HepG2 (cell line): ENCODE measurements at regions not wholly inside any gene's neighbourhood (a gene's known extent, or its start where the extent isn't known, plus 50 kb on each side); places are given as distances from the start of the nearest gene placed in this dataset.

ENCODE experiments used
- ATAC-seq: fragments of 200-7000 bp; cut with Tn5 transposase; 3 replicates; pipeline ENCODE4 v1.9.1; 2020; ENCODE audit warnings: mild to moderate bottlenecking, moderate library complexity
- BruUV-seq: library from RNA; stranded (reverse); fragments of 400-500 nt; replicated peaks from 2 replicates; lab custom pipeline; 2021; lab: Mats Ljungman, UMichigan
- CTCF ChIA-PET: fragments of 300-600 bp; formaldehyde crosslinking; extraction: SDS; loops from one replicate; lab custom pipeline; 2021; ENCODE audit warnings: low total read pairs, inconsistent platforms, low intra/inter-chr PET ratio; lab: Yijun Ruan, JAX
- POLR2A ChIA-PET: fragments of 350-600 bp; sonication (Branson Sonifier 250); formaldehyde crosslinking; loops from one replicate; lab custom pipeline; 2020; ENCODE audit warnings: antibody characterized with exemption, inconsistent platforms; lab: Yijun Ruan, JAX
- DNase-seq: peaks from one replicate; pipeline ENCODE4 v3.0.0-alpha.2; 2015; ENCODE audit warnings: low spot score
- FAIRE-seq: peaks from 3 replicates; lab custom pipeline; 2011; peaks lifted over from hg19 to GRCh38; lab: Jason Lieb, UNC
- H2AFZ ChIP-seq: one replicate; pipeline ENCODE4 v1.6.1; 2011; ENCODE audit warnings: low read length, inconsistent platforms
- H3K27ac ChIP-seq: fragments of 300-600 bp; 3 replicates; pipeline ENCODE4 v1.8.0; 2011; ENCODE audit warnings: mixed run types, mild to moderate bottlenecking, mixed read lengths, low read length, inconsistent platforms; ENCODE audit not compliant: insufficient read depth; ENCODE audit errors: extremely low read length
- H3K27me3 ChIP-seq, 2 experiments: fragments of 200-600 bp in 1 of 2; 2 replicates in 1 of 2; 3 replicates in 1 of 2; pipeline versions ENCODE4 v1.6.0 to v1.8.0; 2011; ENCODE audit warnings: low read length in 2 of 2, mild to moderate bottlenecking in 2 of 2, moderate library complexity in 2 of 2, inconsistent platforms in 1 of 2; ENCODE audit not compliant: insufficient read depth in 2 of 2, control insufficient read depth in 1 of 2
- H3K36me3 ChIP-seq, 2 experiments: fragments of 200-600 bp in 1 of 2; replicated peaks in 1 of 2; 2 replicates in 1 of 2; 3 replicates in 1 of 2; pipeline versions ENCODE4 v1.5.1 to v1.8.0; 2011; ENCODE audit warnings: low read length in 2 of 2, inconsistent platforms in 1 of 2; ENCODE audit not compliant: insufficient read depth in 2 of 2, control insufficient read depth in 1 of 2
- H3K4me1 ChIP-seq: 2 replicates; pipeline ENCODE4 v1.5.1; 2012; ENCODE audit warnings: low read length, inconsistent platforms; ENCODE audit not compliant: insufficient read depth
- H3K4me2 ChIP-seq: 2 replicates; pipeline ENCODE4 v1.6.0; 2011; ENCODE audit warnings: low read depth, low read length, inconsistent platforms
- H3K4me3 ChIP-seq, 3 experiments: fragments of 200-600 bp in 1 of 3; sonication (generic), shearing (Covaris generic) in 1 of 3; replicated peaks in 1 of 3; 2 replicates each; pipeline ENCODE4 v1.5.1; 2011 to 2016; ENCODE audit warnings: low read length in 3 of 3, inconsistent platforms in 2 of 3, low read depth in 2 of 3, mild to moderate bottlenecking in 2 of 3, control low read depth in 1 of 3, mixed read lengths in 1 of 3; ENCODE audit not compliant: insufficient read depth in 1 of 3
- H3K79me2 ChIP-seq: one replicate; pipeline ENCODE4 v1.6.1; 2011; ENCODE audit warnings: low read length, inconsistent platforms; ENCODE audit not compliant: insufficient read depth
- H3K9ac ChIP-seq: 2 replicates; pipeline ENCODE4 v1.6.0; 2011; ENCODE audit warnings: mild to moderate bottlenecking, low read depth, low read length, inconsistent platforms; ENCODE audit not compliant: insufficient read depth
- H3K9me3 ChIP-seq: 2 replicates; pipeline ENCODE4 v1.5.1; 2012; ENCODE audit warnings: mild to moderate bottlenecking, low read length
- H4K20me1 ChIP-seq: 2 replicates; pipeline ENCODE4 v1.6.0; 2011; ENCODE audit warnings: inconsistent platforms, mild to moderate bottlenecking, low read length, moderate library complexity; ENCODE audit not compliant: insufficient read depth
- FOXC1 ChIP-seq: sonication (generic); formaldehyde crosslinking; IDR thresholded peaks from 2 replicates; pipeline ENCODE4 v1.8.0; 2022; ENCODE audit warnings: mild to moderate bottlenecking, missing genetic modification reagents, borderline replicate concordance
- GFI1 ChIP-seq: sonication (generic); formaldehyde crosslinking; IDR thresholded peaks from 2 replicates; pipeline ENCODE4 v1.5.0; 2020; ENCODE audit warnings: missing genetic modification reagents, mild to moderate bottlenecking, borderline replicate concordance
- HNRNPUL1 ChIP-seq: fragments of 200-400 bp; formaldehyde crosslinking; IDR thresholded peaks from 2 replicates; pipeline ENCODE4 v1.6.1; 2017; ENCODE audit warnings: low read depth, mild to moderate bottlenecking, low read length, moderate library complexity
- RORA ChIP-seq: sonication (generic); formaldehyde crosslinking; IDR thresholded peaks from 2 replicates; pipeline ENCODE4 v1.5.0; 2020; ENCODE audit warnings: mild to moderate bottlenecking, missing genetic modification reagents, moderate library complexity
- SRF ChIP-seq: IDR thresholded peaks from 2 replicates; pipeline ENCODE4 v1.6.1; 2011; ENCODE audit warnings: mild to moderate bottlenecking, low read depth, low read length, moderate library complexity
- YEATS2 ChIP-seq: sonication (generic); formaldehyde crosslinking; IDR thresholded peaks from 2 replicates; pipeline ENCODE4 v1.4.0; 2020; ENCODE audit warnings: missing genetic modification reagents, borderline replicate concordance
- ZNF367 ChIP-seq: sonication (generic); formaldehyde crosslinking; IDR thresholded peaks from 2 replicates; pipeline ENCODE4 v1.4.0; 2020; ENCODE audit warnings: missing genetic modification reagents, borderline replicate concordance
- ZNF430 ChIP-seq: sonication (generic); formaldehyde crosslinking; IDR thresholded peaks from 2 replicates; pipeline ENCODE4 v1.9.0; 2021; ENCODE audit warnings: mild to moderate bottlenecking, missing genetic modification reagents
- ZNF75D ChIP-seq: sonication (generic); formaldehyde crosslinking; IDR thresholded peaks from 2 replicates; pipeline ENCODE4 v1.8.1; 2023; ENCODE audit warnings: missing genetic modification reagents, mild to moderate bottlenecking, borderline replicate concordance
- WGBS: methylation state at CpG from one replicate; pipeline ENCODE4 v1.1.6; 2017; ENCODE audit warnings: low lambda C conversion rate; 5-methylcytosine and 5-hydroxymethylcytosine counted together
- in situ Hi-C: cut with HindIII; loops from 2 replicates; pipeline ENCODE4 v1.10.0; 2017; ENCODE audit warnings: low pct_unique_long_range_greater_than_20kb; ENCODE audit not compliant: extremely low pct_ligation_motif_present
- intact Hi-C: fragments of 100-400 bp; cut with micrococcal nuclease; formaldehyde crosslinking; loops from one replicate; pipeline ENCODE4 v1.10.0; 2022; ENCODE audit not compliant: unreplicated experiment
- TF ChIP-seq, protein P1 (sequence below): sonication (generic); formaldehyde crosslinking; IDR thresholded peaks from 2 replicates; pipeline ENCODE4 v1.4.0; 2020; ENCODE audit warnings: missing genetic modification reagents
- TF ChIP-seq, protein P2 (sequence below): sonication (generic); formaldehyde crosslinking; IDR thresholded peaks from 2 replicates; pipeline ENCODE4 v1.8.0; 2022; ENCODE audit warnings: low read depth, missing genetic modification reagents
- TF ChIP-seq, protein P3 (sequence below): sonication (generic); formaldehyde crosslinking; IDR thresholded peaks from 2 replicates; pipeline ENCODE4 v1.4.0; 2020; ENCODE audit warnings: missing genetic modification reagents, mild to moderate bottlenecking, borderline replicate concordance
- TF ChIP-seq, protein P4 (sequence below): sonication (generic); formaldehyde crosslinking; IDR thresholded peaks from 2 replicates; pipeline ENCODE4 v1.4.0; 2020; ENCODE audit warnings: missing genetic modification reagents; ENCODE audit errors: not compliant biosample characterization
- TF ChIP-seq, protein P5 (sequence below): sonication (generic); IDR thresholded peaks from 2 replicates; pipeline ENCODE4 v1.6.1; 2016; ENCODE audit warnings: low read depth, borderline replicate concordance
- TF ChIP-seq, protein P6 (sequence below): sonication (generic); formaldehyde crosslinking; IDR thresholded peaks from 2 replicates; pipeline ENCODE4 v1.8.1; 2023; ENCODE audit warnings: mild to moderate bottlenecking, missing genetic modification reagents, borderline replicate concordance

DNA sequence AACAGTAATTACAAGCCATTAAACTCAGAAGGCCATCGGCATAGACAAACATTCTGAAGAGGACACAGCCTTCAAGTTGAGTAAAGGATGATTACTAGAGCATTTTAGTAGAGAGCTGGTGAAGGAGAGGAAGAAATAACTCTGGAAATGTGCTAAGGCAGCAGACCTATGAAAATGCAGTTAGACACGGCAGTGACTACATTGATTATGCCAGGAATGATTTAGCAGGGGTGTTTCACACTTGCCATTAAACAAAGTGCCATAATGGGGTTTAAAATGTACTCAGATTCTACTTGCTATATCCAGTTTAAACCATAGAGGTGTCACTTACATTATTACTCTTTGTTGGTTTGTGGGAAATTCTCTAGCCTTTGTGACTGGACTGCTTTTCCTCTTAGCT, 372.3 kb downstream of the CPS1 start:
- Histone ChIP-seq H4K20me1 (no peaks in the 10 kb centered on the region), H3K4me1 (no peaks in the 10 kb centered on the region), H3K4me2 (no peak overlapping the region), H3K79me2 (no peaks in the 10 kb centered on the region), H3K9ac (no peak overlapping the region), H3K4me3 (no peak overlapping the region), H3K27me3 (no peaks in the 10 kb centered on the region; a peak in 1 of 5 replicates), H3K36me3 (no peaks in the 10 kb centered on the region), H3K9me3 (no peaks in the 10 kb centered on the region), H3K27ac (no peak overlapping the region), H2AFZ (peak overlapping the region; percentile 29)
- FAIRE-seq (no peak), DNase-seq (no peak), ATAC-seq (no peak)
- WGBS = 28% methylated on average over 2 of the region's 2 CpGs
- intact Hi-C loops (no loop called here), in situ Hi-C loops (no loop called here)
- ChIA-PET CTCF (no interaction called here), POLR2A (no interaction called here)
- BruUV-seq = no TSS peak
- no peak for TF ChIP-seq GFI1 (CRISPR knock-in tag)
- no peak for TF ChIP-seq ZNF75D (CRISPR knock-in tag)
- no peak for TF ChIP-seq YEATS2 (CRISPR knock-in tag)
- TF ChIP-seq, protein P1, sequence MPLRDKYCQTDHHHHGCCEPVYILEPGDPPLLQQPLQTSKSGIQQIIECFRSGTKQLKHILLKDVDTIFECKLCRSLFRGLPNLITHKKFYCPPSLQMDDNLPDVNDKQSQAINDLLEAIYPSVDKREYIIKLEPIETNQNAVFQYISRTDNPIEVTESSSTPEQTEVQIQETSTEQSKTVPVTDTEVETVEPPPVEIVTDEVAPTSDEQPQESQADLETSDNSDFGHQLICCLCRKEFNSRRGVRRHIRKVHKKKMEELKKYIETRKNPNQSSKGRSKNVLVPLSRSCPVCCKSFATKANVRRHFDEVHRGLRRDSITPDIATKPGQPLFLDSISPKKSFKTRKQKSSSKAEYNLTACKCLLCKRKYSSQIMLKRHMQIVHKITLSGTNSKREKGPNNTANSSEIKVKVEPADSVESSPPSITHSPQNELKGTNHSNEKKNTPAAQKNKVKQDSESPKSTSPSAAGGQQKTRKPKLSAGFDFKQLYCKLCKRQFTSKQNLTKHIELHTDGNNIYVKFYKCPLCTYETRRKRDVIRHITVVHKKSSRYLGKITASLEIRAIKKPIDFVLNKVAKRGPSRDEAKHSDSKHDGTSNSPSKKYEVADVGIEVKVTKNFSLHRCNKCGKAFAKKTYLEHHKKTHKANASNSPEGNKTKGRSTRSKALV = no peak
- TF ChIP-seq, protein P2, sequence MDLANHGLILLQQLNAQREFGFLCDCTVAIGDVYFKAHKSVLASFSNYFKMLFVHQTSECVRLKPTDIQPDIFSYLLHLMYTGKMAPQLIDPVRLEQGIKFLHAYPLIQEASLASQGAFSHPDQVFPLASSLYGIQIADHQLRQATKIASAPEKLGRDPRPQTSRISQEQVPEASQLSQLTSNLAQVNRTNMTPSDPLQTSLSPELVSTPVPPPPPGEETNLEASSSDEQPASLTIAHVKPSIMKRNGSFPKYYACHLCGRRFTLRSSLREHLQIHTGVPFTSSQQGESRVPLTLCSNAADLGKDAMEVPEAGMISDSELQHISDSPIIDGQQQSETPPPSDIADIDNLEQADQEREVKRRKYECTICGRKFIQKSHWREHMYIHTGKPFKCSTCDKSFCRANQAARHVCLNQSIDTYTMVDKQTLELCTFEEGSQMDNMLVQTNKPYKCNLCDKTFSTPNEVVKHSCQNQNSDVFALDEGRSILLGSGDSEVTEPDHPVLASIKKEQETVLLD = no peak
- TF ChIP-seq ZNF430 (CRISPR knock-in tag) = no peak
- no peak for TF ChIP-seq ZNF367 (CRISPR knock-in tag)
- TF ChIP-seq RORA (CRISPR knock-in tag) = no peak
- no peak for TF ChIP-seq FOXC1
- TF ChIP-seq, protein P3, sequence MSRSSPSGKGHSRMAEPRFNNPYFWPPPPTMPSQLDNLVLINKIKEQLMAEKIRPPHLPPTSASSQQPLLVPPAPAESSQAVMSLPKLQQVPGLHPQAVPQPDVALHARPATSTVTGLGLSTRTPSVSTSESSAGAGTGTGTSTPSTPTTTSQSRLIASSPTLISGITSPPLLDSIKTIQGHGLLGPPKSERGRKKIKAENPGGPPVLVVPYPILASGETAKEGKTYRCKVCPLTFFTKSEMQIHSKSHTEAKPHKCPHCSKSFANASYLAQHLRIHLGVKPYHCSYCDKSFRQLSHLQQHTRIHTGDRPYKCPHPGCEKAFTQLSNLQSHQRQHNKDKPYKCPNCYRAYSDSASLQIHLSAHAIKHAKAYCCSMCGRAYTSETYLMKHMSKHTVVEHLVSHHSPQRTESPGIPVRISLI (CRISPR knock-in tag) = no peak
- TF ChIP-seq, protein P4, sequence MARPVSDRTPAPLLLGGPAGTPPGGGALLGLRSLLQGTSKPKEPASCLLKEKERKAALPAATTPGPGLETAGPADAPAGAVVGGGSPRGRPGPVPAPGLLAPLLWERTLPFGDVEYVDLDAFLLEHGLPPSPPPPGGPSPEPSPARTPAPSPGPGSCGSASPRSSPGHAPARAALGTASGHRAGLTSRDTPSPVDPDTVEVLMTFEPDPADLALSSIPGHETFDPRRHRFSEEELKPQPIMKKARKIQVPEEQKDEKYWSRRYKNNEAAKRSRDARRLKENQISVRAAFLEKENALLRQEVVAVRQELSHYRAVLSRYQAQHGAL (CRISPR knock-in tag) = no peak
- TF ChIP-seq, protein P5, sequence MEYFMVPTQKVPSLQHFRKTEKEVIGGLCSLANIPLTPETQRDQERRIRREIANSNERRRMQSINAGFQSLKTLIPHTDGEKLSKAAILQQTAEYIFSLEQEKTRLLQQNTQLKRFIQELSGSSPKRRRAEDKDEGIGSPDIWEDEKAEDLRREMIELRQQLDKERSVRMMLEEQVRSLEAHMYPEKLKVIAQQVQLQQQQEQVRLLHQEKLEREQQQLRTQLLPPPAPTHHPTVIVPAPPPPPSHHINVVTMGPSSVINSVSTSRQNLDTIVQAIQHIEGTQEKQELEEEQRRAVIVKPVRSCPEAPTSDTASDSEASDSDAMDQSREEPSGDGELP = no peak
- TF ChIP-seq, protein P6, sequence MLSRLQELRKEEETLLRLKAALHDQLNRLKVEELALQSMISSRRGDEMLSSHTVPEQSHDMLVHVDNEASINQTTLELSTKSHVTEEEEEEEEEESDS (CRISPR knock-in tag) = no peak
- TF ChIP-seq SRF = no peak
- TF ChIP-seq HNRNPUL1 = no peak
